ENCODE measurements at regions not wholly inside any gene's neighbourhood (a gene's known extent, or its start where the extent isn't known, plus 50 kb on each side); places are given as distances from the start of the nearest gene placed in this dataset.

DNA sequence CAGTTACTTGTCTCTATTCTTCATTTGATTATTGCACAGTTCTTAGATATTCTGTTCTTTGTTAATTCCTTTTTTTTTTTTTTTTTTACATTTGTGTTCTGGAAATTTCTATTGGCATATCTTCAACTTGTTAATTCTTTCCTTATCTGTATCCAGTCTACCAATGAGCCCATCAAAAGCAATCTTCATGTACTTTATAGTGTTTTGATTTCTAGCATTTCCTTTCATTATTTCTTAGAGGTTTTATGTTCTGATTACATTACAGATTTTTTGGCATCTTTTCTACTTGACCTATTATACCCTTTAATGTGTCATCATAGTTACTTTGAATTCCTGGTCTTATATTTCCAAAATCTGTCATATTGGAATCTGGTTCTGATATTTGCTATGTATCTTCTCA is 2194.8 kb downstream of the PCDH9 start:
- no peak for TF ChIP-seq EZH2 (IDR thresholded peaks at IDR 0.05; ENCODE audit: insufficient read depth, low read length)
- TF ChIP-seq, protein P1, sequence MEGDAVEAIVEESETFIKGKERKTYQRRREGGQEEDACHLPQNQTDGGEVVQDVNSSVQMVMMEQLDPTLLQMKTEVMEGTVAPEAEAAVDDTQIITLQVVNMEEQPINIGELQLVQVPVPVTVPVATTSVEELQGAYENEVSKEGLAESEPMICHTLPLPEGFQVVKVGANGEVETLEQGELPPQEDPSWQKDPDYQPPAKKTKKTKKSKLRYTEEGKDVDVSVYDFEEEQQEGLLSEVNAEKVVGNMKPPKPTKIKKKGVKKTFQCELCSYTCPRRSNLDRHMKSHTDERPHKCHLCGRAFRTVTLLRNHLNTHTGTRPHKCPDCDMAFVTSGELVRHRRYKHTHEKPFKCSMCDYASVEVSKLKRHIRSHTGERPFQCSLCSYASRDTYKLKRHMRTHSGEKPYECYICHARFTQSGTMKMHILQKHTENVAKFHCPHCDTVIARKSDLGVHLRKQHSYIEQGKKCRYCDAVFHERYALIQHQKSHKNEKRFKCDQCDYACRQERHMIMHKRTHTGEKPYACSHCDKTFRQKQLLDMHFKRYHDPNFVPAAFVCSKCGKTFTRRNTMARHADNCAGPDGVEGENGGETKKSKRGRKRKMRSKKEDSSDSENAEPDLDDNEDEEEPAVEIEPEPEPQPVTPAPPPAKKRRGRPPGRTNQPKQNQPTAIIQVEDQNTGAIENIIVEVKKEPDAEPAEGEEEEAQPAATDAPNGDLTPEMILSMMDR (IDR thresholded peaks at IDR 0.05; ENCODE audit: insufficient read depth, low read depth, low read length), result no peak

Data from astrocyte (in vitro differentiated cells and primary cell).